ENCODE measurements at regions not wholly inside any gene's neighbourhood (a gene's known extent, or its start where the extent isn't known, plus 50 kb on each side); places are given as distances from the start of the nearest gene placed in this dataset.

DNA sequence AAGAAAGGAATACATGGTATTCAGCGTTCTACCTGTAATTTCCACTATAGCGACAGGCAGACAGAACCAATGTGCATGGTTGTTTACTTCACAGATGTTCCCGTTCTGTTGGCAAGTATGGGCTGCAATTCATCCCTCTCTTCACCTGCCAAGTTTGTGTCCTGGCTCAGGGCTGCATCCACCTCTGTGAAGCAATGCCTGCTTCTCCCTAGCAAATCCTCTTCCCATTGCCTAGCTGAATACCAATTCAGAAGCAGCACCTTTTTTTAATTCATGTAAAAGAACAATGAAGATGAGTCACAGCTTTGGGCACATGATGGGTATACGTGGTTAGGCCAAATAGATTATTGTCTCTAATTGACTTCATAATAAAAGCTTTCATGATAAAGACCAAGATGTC lies 54.7 kb upstream of the LRATD1 start:
- Histone ChIP-seq H3K79me2 (ENCODE audit: control insufficient read depth, insufficient read depth, low read length) (no peaks in the 10 kb centered on the region), H3K27me3 (ENCODE audit: control insufficient read depth in 2 of 2, insufficient read depth in 2 of 2, low read length in 2 of 2) (no peaks in the 10 kb centered on the region), H3K9ac (ENCODE audit: insufficient read depth in 1 of 2, low read depth in 2 of 2, low read length in 2 of 2) (no peak overlapping the region), H3K9me3 (replicated peaks; ENCODE audit: control insufficient read depth, insufficient read depth, low read depth, low read length) (no peaks in the 10 kb centered on the region), H2AFZ (ENCODE audit: low read depth, low read length) (no peak overlapping the region), H3K4me2 (ENCODE audit: insufficient read depth, low read length) (no peak overlapping the region), H3K4me3 (no peak overlapping the region), H3K4me1 (replicated peaks in 1 of 2; ENCODE audit: control insufficient read depth in 2 of 2, insufficient read depth in 2 of 2, low read length in 2 of 2) (no peaks in the 10 kb centered on the region), H3K27ac (ENCODE audit: extremely low read depth, low read depth, low read length) (no peak overlapping the region), H4K20me1 (replicated peaks; ENCODE audit: control insufficient read depth, insufficient read depth, low read length) (no peaks in the 10 kb centered on the region), H3K9me1 (ENCODE audit: control insufficient read depth, insufficient read depth, low read length) (no peaks in the 10 kb centered on the region), H3K36me3 (ENCODE audit: control insufficient read depth, insufficient read depth, low read length) (no peaks in the 10 kb centered on the region)
- intact Hi-C loops (cut with micrococcal nuclease) (no loop called here), in situ Hi-C loops (cut with MboI) (no loop called here)
- 2% methylated on average over 4 of the region's 4 CpGs for WGBS (ENCODE audit: insufficient coverage, low coverage, missing lambda C conversion rate)
- BruUV-seq (replicated peaks) = no TSS peak
- DNase-seq (ENCODE audit: extremely low read depth in 1 of 4, low spot score in 3 of 4) = no peak
- CTCF ChIA-PET (ENCODE audit: low intra/inter-chr PET ratio) = no interaction called here
- POLR2A ChIA-PET = no interaction called here
- no peak for ATAC-seq
- no peak for FAIRE-seq
- TF ChIP-seq FIP1L1 (IDR thresholded peaks at IDR 0.05; ENCODE audit: low read depth, low read length, poor library complexity, severe bottlenecking) = no peak
- TF ChIP-seq ZNF140 (CRISPR knock-in tag; IDR thresholded peaks at IDR 0.05) = no peak
- no peak for TF ChIP-seq NFRKB (IDR thresholded peaks at IDR 0.05; ENCODE audit: low read depth)
- no peak for TF ChIP-seq BRD4 (IDR thresholded peaks at IDR 0.05)
- no peak for TF ChIP-seq MYBL2 (IDR thresholded peaks at IDR 0.05; ENCODE audit: low read depth)
- TF ChIP-seq MYBL2 (CRISPR knock-in tag; IDR thresholded peaks at IDR 0.05; ENCODE audit: borderline replicate concordance) = no peak
- TF ChIP-seq ZKSCAN8 (CRISPR knock-in tag; IDR thresholded peaks at IDR 0.05) = no peak
- no peak for TF ChIP-seq L3MBTL2 (IDR thresholded peaks at IDR 0.05)
- TF ChIP-seq ZFP91 (CRISPR knock-in tag; IDR thresholded peaks at IDR 0.05) = no peak
- no peak for TF ChIP-seq NONO (IDR thresholded peaks at IDR 0.05; ENCODE audit: low read depth in 2 of 2, low read length in 1 of 2)
- no peak for TF ChIP-seq BMI1 (IDR thresholded peaks at IDR 0.05; ENCODE audit: low read length)
- TF ChIP-seq, protein P1, sequence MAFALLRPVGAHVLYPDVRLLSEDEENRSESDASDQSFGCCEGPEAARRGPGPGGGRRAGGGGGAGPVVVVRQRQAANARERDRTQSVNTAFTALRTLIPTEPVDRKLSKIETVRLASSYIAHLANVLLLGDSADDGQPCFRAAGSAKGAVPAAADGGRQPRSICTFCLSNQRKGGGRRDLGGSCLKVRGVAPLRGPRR (CRISPR knock-in tag; IDR thresholded peaks at IDR 0.05) = no peak
- no peak for TF ChIP-seq ZNF586 (CRISPR knock-in tag; conservative IDR thresholded peaks at IDR 0.05)
- no peak for TF ChIP-seq KLF13 (tag; IDR thresholded peaks at IDR 0.05; ENCODE audit: borderline replicate concordance, low read depth)
- TF ChIP-seq PRPF4 (IDR thresholded peaks at IDR 0.05; ENCODE audit: insufficient read depth, low read depth, low read length, poor library complexity, severe bottlenecking) = no peak
- no peak for TF ChIP-seq ZEB2 (IDR thresholded peaks at IDR 0.05)
- no peak for TF ChIP-seq DEAF1 (CRISPR knock-in tag; IDR thresholded peaks at IDR 0.05)
- no peak for TF ChIP-seq ZC3H4 (CRISPR knock-in tag; IDR thresholded peaks at IDR 0.05; ENCODE audit: borderline replicate concordance)
- TF ChIP-seq FOS (IDR thresholded peaks at IDR 0.05; ENCODE audit: extremely low read depth, insufficient read length) = no peak
